CD4-positive, alpha-beta T cell treated with Interleukin-21 for 1 hour (primary cell): ENCODE measurements at regions not wholly inside any gene's neighbourhood (a gene's known extent, or its start where the extent isn't known, plus 50 kb on each side); places are given as distances from the start of the nearest gene placed in this dataset.

Experiments used
- DNase-seq: peaks from one replicate; pipeline ENCODE4 v3.0.0-alpha.2; 2020

GRCh38 chr2:8159966-8160603, 521.8 kb upstream of the ID2 start:
- DNase-seq = no peak

- no peak for DNase-seq
These were observed 520.9 kb upstream of the ID2 start for GRCh38 chr2:8160959-8161358.

GRCh38 chr2:8162552-8162951, 519.3 kb upstream of the ID2 start:
- DNase-seq = no peak

GRCh38 chr2:8165550-8165949, 516.3 kb upstream of the ID2 start:
- no peak for DNase-seq

- DNase-seq = peak; percentile 19
These were observed 513.7 kb upstream of the ID2 start for GRCh38 chr2:8168022-8168717.

GRCh38 chr2:8168876-8169424, 512.9 kb upstream of the ID2 start:
- DNase-seq = no peak

GRCh38 chr2:8169443-8169842, 512.4 kb upstream of the ID2 start:
- DNase-seq = no peak

- DNase-seq = no peak
These were observed 511.1 kb upstream of the ID2 start for GRCh38 chr2:8170552-8171327.

- no peak for DNase-seq
These were observed 510.2 kb upstream of the ID2 start for GRCh38 chr2:8171608-8172007.

GRCh38 chr2:8172661-8173060, 509.2 kb upstream of the ID2 start:
- DNase-seq = no peak

- no peak for DNase-seq
These were observed 507.1 kb upstream of the ID2 start for GRCh38 chr2:8174641-8175257.

- no peak for DNase-seq
These were observed 505.0 kb upstream of the ID2 start for GRCh38 chr2:8176887-8177286.

GRCh38 chr2:8177566-8177965, 504.3 kb upstream of the ID2 start:
- DNase-seq = no peak

GRCh38 chr2:8178911-8179310, 502.9 kb upstream of the ID2 start:
- no peak for DNase-seq

- no peak for DNase-seq
These were observed 492.5 kb upstream of the ID2 start for GRCh38 chr2:8189316-8189715.

- no peak for DNase-seq
These were observed 491.6 kb upstream of the ID2 start for GRCh38 chr2:8190279-8190678.

- no peak for DNase-seq
These were observed 490.4 kb upstream of the ID2 start for GRCh38 chr2:8191427-8191826.

GRCh38 chr2:8193146-8193545, 488.7 kb upstream of the ID2 start:
- no peak for DNase-seq

GRCh38 chr2:8193686-8194615, 487.9 kb upstream of the ID2 start:
- no peak for DNase-seq

GRCh38 chr2:8195784-8196183, 486.1 kb upstream of the ID2 start:
- no peak for DNase-seq

GRCh38 chr2:8196316-8196715, 485.5 kb upstream of the ID2 start:
- DNase-seq = no peak

- no peak for DNase-seq
These were observed 484.8 kb upstream of the ID2 start for GRCh38 chr2:8197101-8197500.
